HEK293T (cell line): ENCODE measurements at regions not wholly inside any gene's neighbourhood (a gene's known extent, or its start where the extent isn't known, plus 50 kb on each side); places are given as distances from the start of the nearest gene placed in this dataset.

Source experiments
- CTCF ChIA-PET: fragments of 350-600 bp; formaldehyde crosslinking; extraction: SDS; loops from one replicate; lab custom pipeline; 2021; ENCODE audit warnings: antibody characterized with exemption, inconsistent platforms; lab: Yijun Ruan, JAX
- POLR2A ChIA-PET: fragments of 350-600 bp; formaldehyde crosslinking; extraction: SDS; loops from one replicate; lab custom pipeline; 2020; ENCODE audit warnings: antibody characterized with exemption, inconsistent platforms; lab: Yijun Ruan, JAX
- DNase-seq: peaks from one replicate; pipeline ENCODE4 v3.0.0; 2012; ENCODE audit warnings: mixed read lengths; ENCODE audit errors: extremely low spot score
- ARNT ChIP-seq: fragments of 450-650 bp; IDR thresholded peaks from 2 replicates; pipeline ENCODE4 v1.6.1; 2017; ENCODE audit warnings: mild to moderate bottlenecking
- BHLHE40 ChIP-seq: fragments of 450-650 bp; IDR thresholded peaks from 2 replicates; pipeline ENCODE4 v1.6.1; 2016; ENCODE audit warnings: mild to moderate bottlenecking, moderate library complexity, borderline replicate concordance
- CTBP1 ChIP-seq: fragments of 450-650 bp; IDR thresholded peaks from 2 replicates; pipeline ENCODE4 v1.6.1; 2016; ENCODE audit warnings: borderline replicate concordance
- ELF4 ChIP-seq: fragments of 450-650 bp; IDR thresholded peaks from 2 replicates; pipeline ENCODE4 v1.6.1; 2017; ENCODE audit warnings: antibody characterized with exemption
- FOXA1 ChIP-seq: fragments of 450-650 bp; IDR thresholded peaks from 2 replicates; pipeline ENCODE4 v1.6.1; 2016; ENCODE audit warnings: mild to moderate bottlenecking
- FOXK2 ChIP-seq: fragments of 450-650 bp; IDR thresholded peaks from 2 replicates; pipeline ENCODE4 v1.6.1; 2016; ENCODE audit warnings: mild to moderate bottlenecking
- FOXM1 ChIP-seq: fragments of 450-650 bp; IDR thresholded peaks from 2 replicates; pipeline ENCODE4 v1.6.1; 2017; ENCODE audit warnings: mild to moderate bottlenecking, borderline replicate concordance
- HDGF ChIP-seq: fragments of 450-650 bp; IDR thresholded peaks from 2 replicates; pipeline ENCODE4 v1.6.1; 2017; ENCODE audit warnings: antibody characterized with exemption, borderline replicate concordance
- L3MBTL2 ChIP-seq: fragments of 450-650 bp; conservative IDR thresholded peaks from 2 replicates; pipeline ENCODE4 v1.6.1; 2016; ENCODE audit warnings: mild to moderate bottlenecking
- LEF1 ChIP-seq: fragments of 450-650 bp; IDR thresholded peaks from 2 replicates; pipeline ENCODE4 v1.6.1; 2017; ENCODE audit warnings: mild to moderate bottlenecking, borderline replicate concordance
- NFRKB ChIP-seq: fragments of 450-650 bp; IDR thresholded peaks from 2 replicates; pipeline ENCODE4 v1.6.1; 2016; ENCODE audit warnings: mild to moderate bottlenecking, moderate library complexity
- SP1 ChIP-seq: fragments of 450-650 bp; IDR thresholded peaks from 2 replicates; pipeline ENCODE4 v1.6.1; 2017
- SUZ12 ChIP-seq: fragments of 450-650 bp; IDR thresholded peaks from 2 replicates; pipeline ENCODE4 v1.6.1; 2016; ENCODE audit warnings: mild to moderate bottlenecking
- TARDBP ChIP-seq: fragments of 450-650 bp; IDR thresholded peaks from 2 replicates; pipeline ENCODE4 v1.6.1; 2016
- ZNF384 ChIP-seq: fragments of 450-650 bp; IDR thresholded peaks from 2 replicates; pipeline ENCODE4 v1.6.1; 2016
- TF ChIP-seq, protein P1 (sequence below): fragments of 450-650 bp; IDR thresholded peaks from 2 replicates; pipeline ENCODE4 v1.6.1; 2016

DNA sequence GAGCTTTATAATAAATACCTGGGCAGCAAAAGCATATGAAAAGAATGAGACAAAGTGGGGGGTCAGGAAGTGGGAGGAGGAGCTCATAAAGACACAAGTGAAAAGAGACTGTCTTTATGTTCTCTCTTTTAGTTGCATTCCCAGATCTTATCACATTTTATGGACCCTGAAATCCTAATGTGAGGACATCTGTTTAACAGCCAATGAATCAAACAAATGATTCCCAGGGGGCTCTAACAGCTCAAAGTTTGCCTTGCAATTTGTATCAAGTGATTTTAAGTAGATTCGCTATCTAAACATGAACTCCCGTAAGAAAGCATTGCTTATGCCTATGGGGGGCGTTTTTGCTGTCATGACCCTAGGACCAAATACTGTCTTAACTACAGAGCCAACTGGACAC, 332.3 kb upstream of the CNTN4 start:
- CTCF ChIA-PET: no interaction called here

DNA sequence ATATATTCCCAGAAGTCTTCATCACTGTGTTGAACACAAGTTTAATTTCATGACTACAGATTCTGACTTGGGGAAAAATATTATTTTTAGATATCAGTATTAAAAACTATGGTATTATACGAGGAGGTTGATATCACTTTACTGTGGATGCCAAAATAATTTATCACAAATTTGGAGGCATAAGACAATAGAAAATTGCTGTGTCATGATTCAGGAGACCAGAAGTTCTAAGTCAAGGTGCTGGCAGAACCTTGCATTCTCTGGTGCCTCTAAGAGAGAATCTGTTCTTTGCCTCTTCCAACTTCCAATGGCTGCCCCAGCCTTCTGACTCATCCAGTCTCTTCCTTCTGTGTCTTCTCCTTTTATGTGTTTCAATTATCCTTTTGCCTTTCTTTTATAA, 325.0 kb upstream of the CNTN4 start:
- POLR2A ChIA-PET: no interaction called here
- TF ChIP-seq SP1 (no peak), L3MBTL2 (no peak), CTBP1 (no peak), FOXA1 (no peak), TARDBP (no peak), NFRKB (no peak), HDGF (no peak), FOXM1 (no peak), ELF4 (no peak), LEF1 (no peak)
- TF ChIP-seq, protein P1, sequence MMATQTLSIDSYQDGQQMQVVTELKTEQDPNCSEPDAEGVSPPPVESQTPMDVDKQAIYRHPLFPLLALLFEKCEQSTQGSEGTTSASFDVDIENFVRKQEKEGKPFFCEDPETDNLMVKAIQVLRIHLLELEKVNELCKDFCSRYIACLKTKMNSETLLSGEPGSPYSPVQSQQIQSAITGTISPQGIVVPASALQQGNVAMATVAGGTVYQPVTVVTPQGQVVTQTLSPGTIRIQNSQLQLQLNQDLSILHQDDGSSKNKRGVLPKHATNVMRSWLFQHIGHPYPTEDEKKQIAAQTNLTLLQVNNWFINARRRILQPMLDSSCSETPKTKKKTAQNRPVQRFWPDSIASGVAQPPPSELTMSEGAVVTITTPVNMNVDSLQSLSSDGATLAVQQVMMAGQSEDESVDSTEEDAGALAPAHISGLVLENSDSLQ: no peak
- no peak for DNase-seq
- CTCF ChIA-PET: no interaction called here

More for the DNA sequence above, 332.3 kb upstream of the CNTN4 start:
- TF ChIP-seq SP1: no peak
- TF ChIP-seq SUZ12: no peak
- TF ChIP-seq, protein P1: no peak
- TF ChIP-seq ZNF384: no peak
- TF ChIP-seq TARDBP: no peak
- TF ChIP-seq NFRKB: no peak
- TF ChIP-seq FOXA1: no peak
- no peak for TF ChIP-seq FOXK2
- no peak for TF ChIP-seq BHLHE40
- TF ChIP-seq ARNT: no peak
- TF ChIP-seq HDGF: no peak
- no peak for TF ChIP-seq FOXM1
- POLR2A ChIA-PET: no interaction called here
- DNase-seq: no peak

DNA sequence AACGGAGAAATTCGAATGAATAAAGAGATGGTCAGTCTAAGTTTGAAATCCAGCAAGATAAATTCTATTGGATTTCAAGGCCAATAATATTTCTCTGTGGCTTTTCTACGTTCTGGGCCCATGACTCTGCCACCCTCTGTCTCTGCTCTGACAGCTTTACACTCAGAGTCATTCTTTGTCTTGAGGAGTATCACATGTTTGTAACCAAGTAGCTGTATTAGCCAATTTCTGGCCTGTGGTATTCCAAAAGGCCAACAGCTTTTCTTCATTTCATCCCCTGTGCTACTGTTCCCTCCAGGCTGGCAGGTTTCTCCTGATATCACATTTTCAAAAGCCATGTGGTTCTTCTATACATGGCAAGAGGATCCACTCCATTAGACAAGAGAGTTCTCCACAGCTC, 324.1 kb upstream of the CNTN4 start:
- TF ChIP-seq, protein P1: no peak
- TF ChIP-seq HDGF: no peak
- TF ChIP-seq ZNF384: no peak
- TF ChIP-seq BHLHE40: no peak
- no peak for TF ChIP-seq LEF1
- TF ChIP-seq SP1: no peak
- no peak for TF ChIP-seq SUZ12
- no peak for TF ChIP-seq L3MBTL2
- no peak for TF ChIP-seq FOXK2
- no peak for TF ChIP-seq ELF4
- TF ChIP-seq FOXM1: no peak
- TF ChIP-seq CTBP1: no peak
- TF ChIP-seq ARNT: no peak
- no peak for TF ChIP-seq NFRKB
- no peak for DNase-seq
- POLR2A ChIA-PET: no interaction called here

DNA sequence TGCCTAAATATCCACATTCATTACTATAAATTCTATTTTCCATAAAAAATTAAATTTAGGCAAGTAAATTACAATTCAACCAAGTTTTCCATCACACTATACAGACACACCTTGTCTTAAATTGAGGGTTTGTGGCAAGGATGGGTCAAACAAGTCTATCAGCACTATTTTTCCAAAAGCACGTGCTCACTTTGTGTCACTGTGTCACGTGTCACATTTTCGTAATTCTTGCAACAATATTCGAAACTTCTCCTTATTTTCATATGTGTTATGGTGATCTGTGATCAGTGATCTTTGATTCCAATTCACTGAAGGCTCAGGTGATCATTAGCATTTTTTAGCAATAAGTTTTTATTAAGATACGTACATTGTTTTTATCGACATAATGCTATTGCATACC, 323.3 kb upstream of the CNTN4 start:
- ChIA-PET POLR2A (no interaction called here), CTCF (no interaction called here)
- DNase-seq: no peak
- no peak for TF ChIP-seq SP1
- no peak for TF ChIP-seq CTBP1
- TF ChIP-seq, protein P1: no peak
- TF ChIP-seq L3MBTL2: no peak
- TF ChIP-seq TARDBP: no peak
- no peak for TF ChIP-seq BHLHE40
- no peak for TF ChIP-seq FOXM1
- TF ChIP-seq ZNF384: no peak
- no peak for TF ChIP-seq LEF1
- TF ChIP-seq ARNT: no peak
- no peak for TF ChIP-seq SUZ12
- no peak for TF ChIP-seq FOXK2
- TF ChIP-seq NFRKB: no peak
- TF ChIP-seq ELF4: no peak
- TF ChIP-seq FOXA1: no peak
- no peak for TF ChIP-seq HDGF

More for the DNA sequence above, 324.1 kb upstream of the CNTN4 start:
- CTCF ChIA-PET: no interaction called here

DNA sequence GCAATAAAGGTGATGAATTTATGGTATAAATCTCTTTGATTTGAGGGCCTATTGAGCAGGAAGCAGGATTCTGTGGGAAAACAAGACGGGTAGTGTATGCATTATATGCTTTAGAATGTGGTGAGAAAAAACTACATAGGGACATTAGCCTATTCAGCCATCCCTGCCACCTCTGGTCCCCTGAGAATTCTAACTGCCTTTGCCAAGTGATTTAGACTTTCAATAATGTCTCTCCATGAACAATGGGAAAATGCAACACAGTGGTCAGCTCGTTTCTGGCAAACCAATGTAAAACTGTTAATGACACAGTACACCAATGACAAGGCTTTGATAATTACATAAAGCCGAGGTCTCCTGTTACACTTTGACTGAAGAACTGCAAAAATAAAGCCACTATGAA, 314.7 kb upstream of the CNTN4 start:
- POLR2A ChIA-PET: no interaction called here
- no peak for DNase-seq
- CTCF ChIA-PET: no interaction called here
- TF ChIP-seq TARDBP (no peak), FOXA1 (no peak), HDGF (no peak), ELF4 (no peak), FOXK2 (no peak), BHLHE40 (no peak), SUZ12 (no peak), LEF1 (no peak), CTBP1 (no peak), ARNT (no peak), NFRKB (no peak), SP1 (no peak), FOXM1 (no peak), L3MBTL2 (no peak), ZNF384 (no peak)
- TF ChIP-seq, protein P1: no peak
